Kidney (tissue), 13 donors: ENCODE measurements at regions not wholly inside any gene's neighbourhood (a gene's known extent, or its start where the extent isn't known, plus 50 kb on each side); places are given as distances from the start of the nearest gene placed in this dataset.

Experiments used
- DNase-seq, 5 donors: peaks; one replicate each; pipeline ENCODE4 v3.0.0-alpha.2; 2013 to 2020
- FAIRE-seq: peaks from 2 replicates; lab custom pipeline; 2012; peaks lifted over from hg19 to GRCh38; lab: Jason Lieb, UNC
- H3K27ac ChIP-seq, 2 donors: one replicate each; pipeline ENCODE4 v1.7.0; 2013; ENCODE audit warnings: low read depth in 2 of 2, low read length in 2 of 2, inconsistent platforms in 1 of 2
- H3K27me3 ChIP-seq: one replicate; pipeline ENCODE4 v1.7.1; 2013; ENCODE audit warnings: low read length, inconsistent platforms; ENCODE audit not compliant: control insufficient read depth, insufficient read depth
- H3K36me3 ChIP-seq, 3 donors: one replicate each; pipeline versions ENCODE4 v1.7.0 to v1.7.1; 2013; ENCODE audit warnings: low read length in 3 of 3, control low read depth in 1 of 3, inconsistent platforms in 1 of 3; ENCODE audit not compliant: insufficient read depth in 3 of 3, control insufficient read depth in 2 of 3
- H3K4me1 ChIP-seq, 3 donors: one replicate each; pipeline versions ENCODE4 v1.7.0 to v1.7.1; 2013; ENCODE audit warnings: low read length in 3 of 3, inconsistent platforms in 1 of 3, low read depth in 1 of 3; ENCODE audit not compliant: control insufficient read depth in 2 of 3, insufficient read depth in 2 of 3
- H3K4me3 ChIP-seq, 3 donors: one replicate each; pipeline versions ENCODE4 v1.7.0 to v1.8.1; 2013; ENCODE audit warnings: low read length in 3 of 3, control low read depth in 1 of 3, inconsistent platforms in 1 of 3
- H3K9ac ChIP-seq, 3 donors: one replicate each; pipeline versions ENCODE4 v1.7.0 to v1.7.1; 2013; ENCODE audit warnings: low read length in 3 of 3, control low read depth in 1 of 3, inconsistent platforms in 1 of 3
- H3K9me3 ChIP-seq, 3 donors: one replicate each; pipeline versions ENCODE4 v1.7.0 to v1.7.1; 2013; ENCODE audit warnings: low read length in 3 of 3, control low read depth in 1 of 3, inconsistent platforms in 1 of 3; ENCODE audit not compliant: control insufficient read depth in 2 of 3, insufficient read depth in 1 of 3
- CTCF ChIP-seq: IDR thresholded peaks from 3 replicates; pipeline ENCODE4 v1.5.1; 2012; ENCODE audit warnings: mild to moderate bottlenecking, moderate library complexity, borderline replicate concordance; ENCODE audit not compliant: insufficient read depth; ENCODE audit errors: extremely low read depth
- intact Hi-C: fragments of 100-400 bp; cut with DNase I; formaldehyde crosslinking; loops from one replicate; pipeline ENCODE4 v1.11.1; 2022
- donor health status: control.
- donor health status: control.
- donor health status: control.
- donor health status: control.
- donor health status: control.
- donor health status: DM: yes; HTN: yes; CAD: no.
- donor health status: Normal renal cell carcinoma (clear cell type).

- no peaks in the 10 kb centered on the region for H3K9me3 ChIP-seq
- H3K4me3 ChIP-seq: no peak overlapping the region
- FAIRE-seq: no peak
- intact Hi-C loops: no loop called here
- no peak overlapping the region for H3K9ac ChIP-seq
- no peaks in the 10 kb centered on the region for H3K36me3 ChIP-seq
- H3K27me3 ChIP-seq: no peaks in the 10 kb centered on the region
- TF ChIP-seq CTCF: no peak
- no peak overlapping the region for H3K27ac ChIP-seq
- DNase-seq: peak in 1 of 5 donors; percentile 10
- H3K4me1 ChIP-seq: no peaks in the 10 kb centered on the region
Observed at GRCh38 chr14:101134161-101134631, 230.7 kb upstream of the RTL1 start.

GRCh38 chr14:101134851-101135433 lies 231.4 kb upstream of the RTL1 start:
- intact Hi-C loops: no loop called here
- FAIRE-seq: no peak
- TF ChIP-seq CTCF: no peak

GRCh38 chr14:101135796-101136742 lies 232.5 kb upstream of the RTL1 start:
- FAIRE-seq: no peak
- DNase-seq: no peak
- TF ChIP-seq CTCF: no peak
- Histone ChIP-seq H3K27ac (no peak overlapping the region), H3K36me3 (no peaks in the 10 kb centered on the region), H3K4me3 (no peak overlapping the region), H3K9ac (no peak overlapping the region), H3K9me3 (peaks cover 0 to 5% (median 0%) of the 10 kb centered on the region in 3 donors), H3K27me3 (no peaks in the 10 kb centered on the region), H3K4me1 (no peaks in the 10 kb centered on the region)
- intact Hi-C loops: no loop called here

More at GRCh38 chr14:101134851-101135433, 231.4 kb upstream of the RTL1 start:
- H3K27ac ChIP-seq: no peak overlapping the region
- no peaks in the 10 kb centered on the region for H3K4me1 ChIP-seq
- no peak overlapping the region for H3K9ac ChIP-seq
- H3K36me3 ChIP-seq: no peaks in the 10 kb centered on the region
- H3K4me3 ChIP-seq: no peak overlapping the region
- DNase-seq: no peak
- H3K27me3 ChIP-seq: no peaks in the 10 kb centered on the region
- H3K9me3 ChIP-seq: no peaks in the 10 kb centered on the region
